ENCODE measurements at regions not wholly inside any gene's neighbourhood (a gene's known extent, or its start where the extent isn't known, plus 50 kb on each side); places are given as distances from the start of the nearest gene placed in this dataset.

GRCh38 chr15:29208352-29208751 lies 61.3 kb downstream of the NSMCE3 start:
- no peak overlapping the region for H3K27ac ChIP-seq (ENCODE audit: insufficient read length, low read depth, low read length)
- H3K9me3 ChIP-seq (ENCODE audit: control insufficient read depth, low read depth, low read length) = no peaks in the 10 kb centered on the region
- H4K5ac ChIP-seq (ENCODE audit: insufficient read length, low read depth, low read length) = no peak overlapping the region
- no peak for DNase-seq
- no peak overlapping the region for H2AK5ac ChIP-seq (ENCODE audit: insufficient read length, low read length)
- no peak overlapping the region for H3K9ac ChIP-seq (ENCODE audit: extremely low read depth, insufficient read length, low read length)
- H2BK5ac ChIP-seq (ENCODE audit: insufficient read length, low read length) = no peak overlapping the region
- H3K79me2 ChIP-seq (ENCODE audit: insufficient read depth, low read length) = no peaks in the 10 kb centered on the region
- H2BK12ac ChIP-seq (ENCODE audit: insufficient read length, low read depth, low read length) = no peak overlapping the region
- no peak overlapping the region for H2BK120ac ChIP-seq (ENCODE audit: low read depth, low read length, poor library complexity, severe bottlenecking)
- TF ChIP-seq CTCF (conservative IDR thresholded peaks at IDR 0.05) = no peak
- no peak overlapping the region for H3K4me2 ChIP-seq (ENCODE audit: insufficient read depth, insufficient read length, low read length)
- no peak overlapping the region for H4K91ac ChIP-seq (ENCODE audit: insufficient read length, low read depth, low read length)
- WGBS (ENCODE audit: extremely low coverage, insufficient read length, low lambda C conversion rate) = no CpG with 5 or more reads among the region's 5 CpGs
- no peak overlapping the region for H3T11ph ChIP-seq (ENCODE audit: low read length)
- no peak overlapping the region for H2BK15ac ChIP-seq (ENCODE audit: low read depth, low read length)
- H2AFZ ChIP-seq (ENCODE audit: low read length) = no peak overlapping the region
- H3K4ac ChIP-seq (ENCODE audit: low read depth, low read length) = no peak overlapping the region
- H3K27ac Mint-ChIP-seq = peak overlapping the region in 1 of 3 experiments; percentile 41; a peak in 1 of 7 replicates
- H2BK20ac ChIP-seq (ENCODE audit: low read depth, low read length, poor library complexity, severe bottlenecking) = no peak overlapping the region
- no peak overlapping the region for H4K8ac ChIP-seq (replicated peaks; ENCODE audit: insufficient read length, low read depth, low read length)
- H3K27me3 ChIP-seq (ENCODE audit: insufficient read depth, low read length) = no peaks in the 10 kb centered on the region
- no peaks in the 10 kb centered on the region for H3K79me1 ChIP-seq (ENCODE audit: insufficient read depth, low read depth, low read length, poor library complexity, severe bottlenecking)
- H3K4me3 Mint-ChIP-seq = no peak overlapping the region
- H3K56ac ChIP-seq (ENCODE audit: insufficient read length, low read depth, low read length) = no peak overlapping the region
- H3K23ac ChIP-seq (ENCODE audit: insufficient read length, low read depth, low read length) = no peak overlapping the region
- H3K14ac ChIP-seq (ENCODE audit: insufficient read depth, low read length) = no peak overlapping the region
- no peaks in the 10 kb centered on the region for H4K20me1 ChIP-seq (ENCODE audit: control insufficient read depth, insufficient read depth, insufficient read length)
- peaks cover 5 to 17% of the 10 kb centered on the region in 2 experiments; a peak in 3 of 4 replicates for H3K4me1 Mint-ChIP-seq
- no peaks in the 10 kb centered on the region for H3K23me2 ChIP-seq (ENCODE audit: insufficient read length, low read depth, low read length, poor library complexity, severe bottlenecking)
- H3K4me1 ChIP-seq (ENCODE audit: insufficient read depth, low read length) = peaks cover 2% of the 10 kb centered on the region; the same call in 1 of the 2 replicates
- peaks cover 3 to 8% of the 10 kb centered on the region in 2 experiments; a peak in 3 of 5 replicates for H3K9me3 Mint-ChIP-seq
- H3K36me3 Mint-ChIP-seq (ENCODE audit: insufficient read depth in 1 of 3, low read depth in 3 of 3) = no peaks in the 10 kb centered on the region
- no peak overlapping the region for H3K18ac ChIP-seq (ENCODE audit: insufficient read length, low read depth, low read length)
- H3K27me3 Mint-ChIP-seq (ENCODE audit: low read depth) = no peaks in the 10 kb centered on the region; the same call in none of the 2 replicates

Measured in H9 (cell line).